Adrenal gland (tissue), 5 donors: ENCODE measurements at regions not wholly inside any gene's neighbourhood (a gene's known extent, or its start where the extent isn't known, plus 50 kb on each side); places are given as distances from the start of the nearest gene placed in this dataset.

Experiments used
- CTCF ChIP-seq, 6 experiments: fragments of 450-650 bp in 4 of 6; fragments of 200-600 bp in 2 of 6; sonication (generic) in 1 of 6; IDR thresholded peaks; 1 replicate in 5 of 6; 2 replicates in 1 of 6; pipeline versions ENCODE4 v1.5.1 to v1.8.0; 2016 to 2021; ENCODE audit warnings: antibody characterized with exemption in 6 of 6, mild to moderate bottlenecking in 2 of 6, moderate library complexity in 1 of 6
- POLR2A ChIP-seq, 2 donors: fragments of 450-650 bp; IDR thresholded peaks; one replicate each; pipeline ENCODE4 v1.6.1; 2017; ENCODE audit warnings: antibody characterized with exemption in 2 of 2, mild to moderate bottlenecking in 2 of 2, moderate library complexity in 1 of 2
- donor health status: DM: no; HTN: no; CAD: no.

DNA sequence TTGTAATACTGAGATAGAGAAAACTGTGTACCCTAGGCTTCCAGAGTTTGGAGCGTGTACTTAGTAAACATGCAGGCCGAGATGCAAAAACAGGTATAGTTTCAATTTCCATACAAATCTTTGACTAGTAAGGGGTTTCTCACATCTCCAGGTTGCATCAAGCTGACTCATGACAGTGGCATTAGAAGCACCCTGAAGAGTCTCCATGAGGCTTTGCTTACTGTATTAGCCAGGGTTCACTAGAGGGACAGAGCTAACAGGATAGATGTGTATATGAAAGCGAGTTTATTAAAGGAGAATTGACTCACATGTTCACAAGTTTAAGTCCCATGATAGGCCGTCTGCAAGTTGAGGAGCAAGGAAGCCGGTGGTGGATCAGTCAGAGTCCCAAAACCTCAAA is 275.3 kb upstream of the CDH6 start:
- TF ChIP-seq CTCF (IDR thresholded peaks at IDR 0.05), result no peak
- no peak for TF ChIP-seq POLR2A (IDR thresholded peaks at IDR 0.05)
